HL-60 (cell line): ENCODE measurements at regions not wholly inside any gene's neighbourhood (a gene's known extent, or its start where the extent isn't known, plus 50 kb on each side); places are given as distances from the start of the nearest gene placed in this dataset.
A peak's percentile ranks its signal among the peaks of the same experiment; 100 is the strongest.

Experiments used
- DNase-seq, 2 experiments: peaks; one replicate each; pipeline ENCODE4 v3.0.0-alpha.2; 2010 to 2020; ENCODE audit warnings: low read depth in 1 of 2, low spot score in 1 of 2
- H3K27ac ChIP-seq: fragments of 250-450 bp; sonication (Bioruptor Pico); replicated peaks from 2 replicates; pipeline ENCODE4 v1.5.1; 2020; ENCODE audit warnings: mild to moderate bottlenecking, moderate library complexity
- H3K27me3 ChIP-seq: fragments of 250-450 bp; sonication (Bioruptor Pico); 2 replicates; pipeline ENCODE4 v1.5.1; 2021; ENCODE audit warnings: mild to moderate bottlenecking, moderate library complexity; ENCODE audit not compliant: insufficient read depth, poor library complexity, severe bottlenecking
- H3K4me3 ChIP-seq: replicated peaks from 2 replicates; pipeline ENCODE4 v1.5.1; 2011; ENCODE audit warnings: mild to moderate bottlenecking, control low read depth, low read length; ENCODE audit not compliant: insufficient read depth
- CTCF ChIP-seq: IDR thresholded peaks from one replicate; pipeline ENCODE4 v1.5.1; 2011; ENCODE audit warnings: low read length, control low read depth, inconsistent platforms; ENCODE audit not compliant: insufficient read depth
- GABPA ChIP-seq: IDR thresholded peaks from 2 replicates; pipeline ENCODE4 v1.6.1; 2012; ENCODE audit warnings: low read depth
- POLR2AphosphoS5 ChIP-seq: IDR thresholded peaks from 2 replicates; pipeline ENCODE4 v1.6.1; 2012; ENCODE audit warnings: low read depth
- SPI1 ChIP-seq: IDR thresholded peaks from 2 replicates; pipeline ENCODE4 v1.6.1; 2012; ENCODE audit warnings: low read depth, mild to moderate bottlenecking, borderline replicate concordance
- TF ChIP-seq, protein P1 (sequence below): IDR thresholded peaks from 2 replicates; pipeline ENCODE4 v1.6.1; 2012; ENCODE audit warnings: low read depth; ENCODE audit not compliant: insufficient replicate concordance

DNA sequence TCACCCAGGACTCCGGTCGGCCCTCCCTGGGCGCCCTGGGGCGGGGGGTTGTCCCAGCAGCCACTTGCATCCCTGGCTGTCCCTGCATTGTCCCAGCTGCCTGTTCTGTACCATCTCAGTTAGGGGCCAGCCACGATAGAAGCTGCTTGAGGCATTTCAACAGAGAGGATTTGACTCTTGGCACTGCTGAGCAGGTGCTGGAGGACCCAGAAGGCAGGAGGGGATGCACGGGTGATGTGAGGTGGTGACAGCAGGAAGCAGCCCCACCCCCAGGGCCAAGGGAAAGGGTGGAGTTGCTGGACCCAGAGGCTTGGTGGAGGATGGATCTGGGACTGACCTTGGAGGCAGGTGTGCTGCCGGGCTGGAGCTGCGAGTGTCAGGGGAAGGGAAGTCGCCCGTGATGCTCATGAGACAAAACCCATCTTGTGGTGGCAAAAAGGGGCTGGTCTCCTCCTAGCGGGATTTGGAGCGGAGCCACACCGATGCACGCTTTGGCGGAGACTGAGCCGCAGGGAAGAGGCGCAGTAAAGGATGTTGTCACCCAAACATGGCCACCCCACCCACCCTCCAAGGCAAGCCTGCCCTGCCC lies 188.0 kb upstream of the GSE1 start:
- TF ChIP-seq, protein P1, sequence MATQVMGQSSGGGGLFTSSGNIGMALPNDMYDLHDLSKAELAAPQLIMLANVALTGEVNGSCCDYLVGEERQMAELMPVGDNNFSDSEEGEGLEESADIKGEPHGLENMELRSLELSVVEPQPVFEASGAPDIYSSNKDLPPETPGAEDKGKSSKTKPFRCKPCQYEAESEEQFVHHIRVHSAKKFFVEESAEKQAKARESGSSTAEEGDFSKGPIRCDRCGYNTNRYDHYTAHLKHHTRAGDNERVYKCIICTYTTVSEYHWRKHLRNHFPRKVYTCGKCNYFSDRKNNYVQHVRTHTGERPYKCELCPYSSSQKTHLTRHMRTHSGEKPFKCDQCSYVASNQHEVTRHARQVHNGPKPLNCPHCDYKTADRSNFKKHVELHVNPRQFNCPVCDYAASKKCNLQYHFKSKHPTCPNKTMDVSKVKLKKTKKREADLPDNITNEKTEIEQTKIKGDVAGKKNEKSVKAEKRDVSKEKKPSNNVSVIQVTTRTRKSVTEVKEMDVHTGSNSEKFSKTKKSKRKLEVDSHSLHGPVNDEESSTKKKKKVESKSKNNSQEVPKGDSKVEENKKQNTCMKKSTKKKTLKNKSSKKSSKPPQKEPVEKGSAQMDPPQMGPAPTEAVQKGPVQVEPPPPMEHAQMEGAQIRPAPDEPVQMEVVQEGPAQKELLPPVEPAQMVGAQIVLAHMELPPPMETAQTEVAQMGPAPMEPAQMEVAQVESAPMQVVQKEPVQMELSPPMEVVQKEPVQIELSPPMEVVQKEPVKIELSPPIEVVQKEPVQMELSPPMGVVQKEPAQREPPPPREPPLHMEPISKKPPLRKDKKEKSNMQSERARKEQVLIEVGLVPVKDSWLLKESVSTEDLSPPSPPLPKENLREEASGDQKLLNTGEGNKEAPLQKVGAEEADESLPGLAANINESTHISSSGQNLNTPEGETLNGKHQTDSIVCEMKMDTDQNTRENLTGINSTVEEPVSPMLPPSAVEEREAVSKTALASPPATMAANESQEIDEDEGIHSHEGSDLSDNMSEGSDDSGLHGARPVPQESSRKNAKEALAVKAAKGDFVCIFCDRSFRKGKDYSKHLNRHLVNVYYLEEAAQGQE, result no peak
- no peak for TF ChIP-seq POLR2AphosphoS5
- TF ChIP-seq SPI1, result no peak
- TF ChIP-seq GABPA, result no peak
- no peak for TF ChIP-seq CTCF
- Histone ChIP-seq H3K27me3 (no peaks in the 10 kb centered on the region), H3K4me3 (no peak overlapping the region), H3K27ac (no peak overlapping the region)
- no peak for DNase-seq

- no peak for TF ChIP-seq POLR2AphosphoS5
- TF ChIP-seq GABPA, result no peak
- no peak for TF ChIP-seq SPI1
- H3K27me3 ChIP-seq, result no peaks in the 10 kb centered on the region
- H3K27ac ChIP-seq, result no peak overlapping the region
- DNase-seq, result no peak
- no peak overlapping the region for H3K4me3 ChIP-seq
Measured at GRCh38 chr16:85426806-85427205, 186.3 kb upstream of the GSE1 start.

- peak in 1 of 2 experiments; percentile 20 for DNase-seq
- Histone ChIP-seq H3K27me3 (no peaks in the 10 kb centered on the region), H3K27ac (no peak overlapping the region), H3K4me3 (no peak overlapping the region)
- TF ChIP-seq SPI1 (no peak), POLR2AphosphoS5 (no peak), CTCF (peak; percentile 17), GABPA (no peak)
- TF ChIP-seq, protein P1, result no peak
Measured at GRCh38 chr16:85428168-85428898, 184.8 kb upstream of the GSE1 start.

GRCh38 chr16:85428899-85429775 lies 184.0 kb upstream of the GSE1 start:
- no peak overlapping the region for H3K27ac ChIP-seq
- DNase-seq, result no peak
- H3K27me3 ChIP-seq, result no peaks in the 10 kb centered on the region
- TF ChIP-seq POLR2AphosphoS5 (no peak), SPI1 (no peak), GABPA (no peak)
- TF ChIP-seq, protein P1, result no peak
- H3K4me3 ChIP-seq, result no peak overlapping the region
